ENCODE measurements at regions not wholly inside any gene's neighbourhood (a gene's known extent, or its start where the extent isn't known, plus 50 kb on each side); places are given as distances from the start of the nearest gene placed in this dataset.

DNA sequence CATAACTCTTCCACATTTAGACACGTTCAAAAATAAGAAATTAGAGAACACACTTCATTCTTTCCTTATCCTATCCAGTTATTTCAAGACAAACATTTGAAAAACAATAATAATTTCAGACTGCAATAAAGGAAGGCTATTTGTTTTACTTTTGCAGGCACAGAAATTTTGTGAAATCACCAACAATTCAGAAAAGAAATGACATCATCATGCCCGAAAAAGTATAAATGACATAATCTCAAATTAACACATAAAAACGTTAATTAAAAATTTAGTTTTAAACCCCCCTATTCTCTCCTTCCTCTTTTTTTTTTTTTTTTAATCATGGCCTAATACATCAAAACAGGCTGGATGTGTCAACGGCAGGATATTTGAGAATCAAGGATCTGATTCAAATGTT lies 468.4 kb upstream of the RBFOX1 start:
- Mint-ChIP-seq H3K27me3 (ENCODE audit: low read depth) (no peaks in the 10 kb centered on the region), H3K4me3 (ENCODE audit: unreplicated experiment) (no peak overlapping the region), H3K4me1 (ENCODE audit: low read depth) (no peaks in the 10 kb centered on the region), H3K36me3 (ENCODE audit: low read depth) (no peaks in the 10 kb centered on the region), H3K27ac (ENCODE audit: unreplicated experiment) (no peak overlapping the region), H3K9me3 (ENCODE audit: low read depth) (peaks cover 22% of the 10 kb centered on the region)
- DNase-seq (ENCODE audit: low spot score) = no peak
- TF ChIP-seq, protein P1, sequence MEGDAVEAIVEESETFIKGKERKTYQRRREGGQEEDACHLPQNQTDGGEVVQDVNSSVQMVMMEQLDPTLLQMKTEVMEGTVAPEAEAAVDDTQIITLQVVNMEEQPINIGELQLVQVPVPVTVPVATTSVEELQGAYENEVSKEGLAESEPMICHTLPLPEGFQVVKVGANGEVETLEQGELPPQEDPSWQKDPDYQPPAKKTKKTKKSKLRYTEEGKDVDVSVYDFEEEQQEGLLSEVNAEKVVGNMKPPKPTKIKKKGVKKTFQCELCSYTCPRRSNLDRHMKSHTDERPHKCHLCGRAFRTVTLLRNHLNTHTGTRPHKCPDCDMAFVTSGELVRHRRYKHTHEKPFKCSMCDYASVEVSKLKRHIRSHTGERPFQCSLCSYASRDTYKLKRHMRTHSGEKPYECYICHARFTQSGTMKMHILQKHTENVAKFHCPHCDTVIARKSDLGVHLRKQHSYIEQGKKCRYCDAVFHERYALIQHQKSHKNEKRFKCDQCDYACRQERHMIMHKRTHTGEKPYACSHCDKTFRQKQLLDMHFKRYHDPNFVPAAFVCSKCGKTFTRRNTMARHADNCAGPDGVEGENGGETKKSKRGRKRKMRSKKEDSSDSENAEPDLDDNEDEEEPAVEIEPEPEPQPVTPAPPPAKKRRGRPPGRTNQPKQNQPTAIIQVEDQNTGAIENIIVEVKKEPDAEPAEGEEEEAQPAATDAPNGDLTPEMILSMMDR (IDR thresholded peaks at IDR 0.05) = no peak

DNA sequence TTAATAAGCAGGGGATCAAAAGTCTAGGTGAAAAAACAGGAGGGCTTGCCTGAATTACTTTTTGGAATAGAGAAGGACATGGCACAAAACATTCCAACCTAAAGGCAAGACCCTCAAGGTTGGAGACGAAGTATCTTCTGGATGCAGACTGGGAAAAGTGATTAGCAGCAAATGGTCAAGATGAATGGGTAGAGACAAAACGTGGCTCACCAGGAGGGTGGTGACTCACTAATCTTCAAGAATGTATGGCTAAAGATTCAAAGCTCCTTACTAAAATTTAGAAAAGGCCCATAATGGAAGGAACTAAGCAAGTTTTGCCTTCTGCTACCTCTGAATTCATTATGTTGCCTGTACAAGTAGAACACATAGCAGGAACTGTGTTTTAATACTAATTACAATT lies 469.5 kb upstream of the RBFOX1 start:
- H3K4me3 Mint-ChIP-seq (ENCODE audit: unreplicated experiment) = no peak overlapping the region
- no peaks in the 10 kb centered on the region for H3K27me3 Mint-ChIP-seq (ENCODE audit: low read depth)
- no peak overlapping the region for H3K27ac Mint-ChIP-seq (ENCODE audit: unreplicated experiment)
- no peak for DNase-seq (ENCODE audit: low spot score)
- no peaks in the 10 kb centered on the region for H3K4me1 Mint-ChIP-seq (ENCODE audit: low read depth)
- peaks cover 17% of the 10 kb centered on the region for H3K9me3 Mint-ChIP-seq (ENCODE audit: low read depth)
- TF ChIP-seq, protein P1 (IDR thresholded peaks at IDR 0.05) = no peak
- no peaks in the 10 kb centered on the region for H3K36me3 Mint-ChIP-seq (ENCODE audit: low read depth)

DNA sequence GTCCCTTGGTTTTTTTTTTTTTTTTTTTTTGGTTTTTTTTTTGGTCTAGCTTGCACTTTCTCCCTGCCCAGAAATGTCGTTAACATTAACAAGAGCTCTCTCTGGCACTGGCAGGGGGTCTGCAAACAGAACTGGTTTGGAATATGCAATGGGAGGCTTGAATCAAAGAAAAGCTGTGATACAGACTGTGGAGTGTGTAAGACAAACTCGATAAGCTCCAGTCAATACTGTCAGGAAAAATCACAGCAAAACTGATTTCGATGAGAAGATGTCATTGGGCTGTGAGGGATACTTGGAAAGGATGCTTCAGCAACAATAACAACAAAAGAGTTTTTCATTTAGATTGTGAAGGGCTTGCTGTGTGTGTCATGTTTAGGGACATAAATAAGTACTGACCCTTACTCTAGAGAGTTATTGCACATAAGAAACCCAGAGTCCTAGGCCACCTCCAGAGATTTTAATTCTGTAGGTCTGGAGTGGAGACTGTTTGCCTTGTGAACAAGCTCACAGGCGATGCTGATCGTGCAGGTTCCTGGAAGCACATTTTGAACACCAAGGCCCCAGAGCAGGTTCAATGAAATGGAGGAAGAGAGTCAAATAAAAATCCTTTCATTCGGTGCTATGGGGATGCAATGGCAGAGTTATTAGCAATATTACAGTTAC lies 470.7 kb upstream of the RBFOX1 start:
- Mint-ChIP-seq H3K4me1 (ENCODE audit: low read depth) (no peaks in the 10 kb centered on the region), H3K27me3 (ENCODE audit: low read depth) (no peaks in the 10 kb centered on the region), H3K36me3 (ENCODE audit: low read depth) (no peaks in the 10 kb centered on the region), H3K27ac (ENCODE audit: unreplicated experiment) (no peak overlapping the region), H3K9me3 (ENCODE audit: low read depth) (peaks cover 16% of the 10 kb centered on the region), H3K4me3 (ENCODE audit: unreplicated experiment) (no peak overlapping the region)
- DNase-seq (ENCODE audit: low spot score) = no peak
- TF ChIP-seq, protein P1 (IDR thresholded peaks at IDR 0.05) = no peak

DNA sequence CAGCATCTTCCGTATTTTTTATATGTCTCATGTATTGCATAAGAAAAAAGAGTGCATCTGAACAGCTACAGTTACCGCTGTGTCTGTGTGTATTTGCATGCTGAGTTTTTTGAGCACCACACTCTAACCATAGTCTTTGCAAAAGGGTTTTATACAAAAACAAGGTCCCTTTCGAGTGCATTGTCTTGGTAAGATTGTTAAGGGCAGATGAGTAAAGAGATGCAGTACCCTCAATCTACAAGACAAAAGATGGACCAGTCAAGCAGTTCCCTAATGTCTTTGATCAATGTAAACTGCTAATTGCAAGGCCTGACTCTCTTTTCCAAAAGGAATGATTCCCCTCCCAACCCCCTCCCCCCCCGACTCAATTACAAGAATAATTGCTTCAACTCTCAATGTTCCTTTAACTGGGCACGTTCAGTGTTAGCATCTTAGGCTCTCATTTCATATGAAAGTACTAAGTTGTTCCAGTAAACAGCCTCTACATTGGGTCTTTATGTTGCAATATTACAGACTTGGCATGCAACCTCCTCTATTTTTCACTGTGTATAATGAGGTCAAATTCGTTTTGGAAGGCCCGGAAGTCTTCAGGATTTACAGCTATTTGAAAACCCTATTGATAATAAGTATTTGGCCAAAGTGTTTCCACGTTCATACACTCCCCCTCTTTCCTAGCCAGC lies 471.4 kb upstream of the RBFOX1 start:
- H3K4me3 Mint-ChIP-seq (ENCODE audit: unreplicated experiment) = no peak overlapping the region
- no peak for DNase-seq (ENCODE audit: low spot score)
- no peaks in the 10 kb centered on the region for H3K27me3 Mint-ChIP-seq (ENCODE audit: low read depth)
- no peaks in the 10 kb centered on the region for H3K4me1 Mint-ChIP-seq (ENCODE audit: low read depth)
- TF ChIP-seq, protein P1 (IDR thresholded peaks at IDR 0.05) = no peak
- no peaks in the 10 kb centered on the region for H3K36me3 Mint-ChIP-seq (ENCODE audit: low read depth)
- peaks cover 16% of the 10 kb centered on the region for H3K9me3 Mint-ChIP-seq (ENCODE audit: low read depth)
- H3K27ac Mint-ChIP-seq (ENCODE audit: unreplicated experiment) = no peak overlapping the region

DNA sequence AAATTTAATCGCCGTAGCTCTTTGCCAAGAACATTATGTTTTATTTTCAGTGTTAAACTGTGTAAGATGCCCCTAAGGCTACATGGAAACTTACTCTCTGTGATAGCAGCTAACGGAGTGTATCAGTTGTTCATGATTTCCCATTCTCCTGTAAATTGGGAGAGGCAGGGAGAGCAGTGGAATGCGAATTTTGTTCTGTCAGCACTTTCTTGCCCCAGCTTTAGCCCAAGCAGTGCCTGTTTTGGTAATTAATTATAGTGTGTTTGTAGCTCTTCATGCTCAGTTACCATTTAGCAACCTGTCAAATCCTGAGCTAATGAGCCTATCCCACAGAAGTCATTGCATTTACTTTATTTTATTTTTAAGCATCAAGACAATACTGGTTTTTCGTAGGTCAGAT lies 475.1 kb upstream of the RBFOX1 start:
- H3K36me3 Mint-ChIP-seq (ENCODE audit: low read depth) = no peaks in the 10 kb centered on the region
- H3K27ac Mint-ChIP-seq (ENCODE audit: unreplicated experiment) = no peak overlapping the region
- H3K4me1 Mint-ChIP-seq (ENCODE audit: low read depth) = no peaks in the 10 kb centered on the region
- no peak for DNase-seq (ENCODE audit: low spot score)
- H3K27me3 Mint-ChIP-seq (ENCODE audit: low read depth) = no peaks in the 10 kb centered on the region
- H3K4me3 Mint-ChIP-seq (ENCODE audit: unreplicated experiment) = no peak overlapping the region
- H3K9me3 Mint-ChIP-seq (ENCODE audit: low read depth) = peaks cover 17% of the 10 kb centered on the region
- TF ChIP-seq, protein P1 (IDR thresholded peaks at IDR 0.05) = no peak

All from chondrocyte (in vitro differentiated cells).